Muscle of leg (tissue), 3 donors: ENCODE measurements at regions not wholly inside any gene's neighbourhood (a gene's known extent, or its start where the extent isn't known, plus 50 kb on each side); places are given as distances from the start of the nearest gene placed in this dataset.

Experiments
- DNase-seq: peaks from one replicate; pipeline ENCODE4 v3.0.0; 2013
- H3K27ac ChIP-seq: one replicate; pipeline ENCODE4 v1.5.1; 2013; ENCODE audit warnings: mild to moderate bottlenecking, low read length, control low read depth
- H3K27me3 ChIP-seq: one replicate; pipeline ENCODE4 v1.6.1; 2013; ENCODE audit warnings: low read length; ENCODE audit not compliant: control insufficient read depth, insufficient read depth
- H3K36me3 ChIP-seq: one replicate; pipeline ENCODE4 v1.6.1; 2013; ENCODE audit warnings: low read length; ENCODE audit not compliant: control insufficient read depth, insufficient read depth
- H3K4me1 ChIP-seq: one replicate; pipeline ENCODE4 v1.6.1; 2013; ENCODE audit warnings: low read length; ENCODE audit not compliant: control insufficient read depth, insufficient read depth
- H3K4me3 ChIP-seq: one replicate; pipeline ENCODE4 v1.5.1; 2013; ENCODE audit warnings: low read length, control low read depth
- H3K9me3 ChIP-seq: replicated peaks from 2 replicates; pipeline ENCODE4 v1.6.1; 2013; ENCODE audit warnings: low read depth, low read length; ENCODE audit not compliant: control insufficient read depth
- WGBS: methylation state at CpG from one replicate; pipeline ENCODE4 v1.1.5; 2013; ENCODE audit warnings: missing lambda C conversion rate; ENCODE audit not compliant: insufficient coverage; 5-methylcytosine and 5-hydroxymethylcytosine counted together

GRCh38 chr1:67573311-67573872, 111.6 kb upstream of the GADD45A start:
- no peaks in the 10 kb centered on the region for H3K9me3 ChIP-seq
- no peaks in the 10 kb centered on the region for H3K27me3 ChIP-seq
- no peak overlapping the region for H3K27ac ChIP-seq
- DNase-seq: no peak
- H3K36me3 ChIP-seq: no peaks in the 10 kb centered on the region
- H3K4me3 ChIP-seq: no peak overlapping the region
- peaks cover 24% of the 10 kb centered on the region for H3K4me1 ChIP-seq
- 90% methylated on average over 1 of the region's 1 CpG for WGBS

DNA sequence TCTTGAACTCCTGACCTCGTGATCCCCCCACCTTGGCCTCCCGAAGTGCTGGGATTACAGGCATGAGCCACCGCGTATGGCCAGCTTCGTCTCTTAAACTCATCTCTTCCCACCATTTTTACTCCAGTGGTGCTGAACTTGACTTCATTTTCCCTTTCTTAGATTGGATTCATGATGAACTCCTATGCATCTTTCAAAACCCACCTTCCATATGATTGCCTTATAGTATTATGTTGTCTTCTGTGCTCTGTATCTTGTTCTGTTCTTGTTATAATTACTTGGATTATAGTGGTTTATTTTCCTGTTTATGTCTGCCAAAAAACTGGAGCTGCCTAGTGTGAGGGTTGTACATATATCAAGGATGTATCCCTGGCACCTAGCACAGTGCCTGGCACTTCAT, 110.8 kb upstream of the GADD45A start:
- Histone ChIP-seq H3K4me3 (no peak overlapping the region), H3K9me3 (no peaks in the 10 kb centered on the region), H3K4me1 (peaks cover 24% of the 10 kb centered on the region), H3K27me3 (no peaks in the 10 kb centered on the region), H3K27ac (no peak overlapping the region), H3K36me3 (no peaks in the 10 kb centered on the region)
- 92% methylated on average over 5 of the region's 5 CpGs for whole genome bisulfite sequencing
- no peak for DNase-seq

- Histone ChIP-seq H3K27ac (no peak overlapping the region), H3K4me1 (peaks cover 22% of the 10 kb centered on the region), H3K27me3 (no peaks in the 10 kb centered on the region), H3K4me3 (no peak overlapping the region), H3K9me3 (no peaks in the 10 kb centered on the region), H3K36me3 (no peaks in the 10 kb centered on the region)
- no peak for DNase-seq
- WGBS: 86% methylated on average over 2 of the region's 2 CpGs
Observed at GRCh38 chr1:67575861-67576260, 109.1 kb upstream of the GADD45A start.

DNA sequence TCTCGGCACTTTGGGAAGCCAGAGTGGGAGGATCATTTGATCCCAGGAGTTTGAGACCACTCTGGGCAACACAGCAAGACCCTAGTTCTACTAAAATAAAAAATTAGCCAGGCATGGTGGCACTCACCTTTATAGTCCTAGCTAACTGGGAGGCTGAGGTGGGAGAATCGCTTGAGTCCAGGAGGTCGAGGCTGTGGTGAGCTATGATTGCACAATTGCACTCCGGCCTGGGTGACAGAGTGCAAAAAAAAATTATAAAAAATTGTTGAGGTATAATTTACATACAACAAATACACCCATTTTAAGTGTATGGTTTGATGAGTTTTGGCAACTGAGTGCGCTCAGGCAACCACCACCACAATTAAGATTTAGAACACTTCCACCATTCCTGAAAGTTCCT, 108.5 kb upstream of the GADD45A start:
- H3K4me3 ChIP-seq: no peak overlapping the region
- H3K9me3 ChIP-seq: no peaks in the 10 kb centered on the region
- WGBS: no CpG with 5 or more reads among the region's 5 CpGs
- no peak for DNase-seq
- no peak overlapping the region for H3K27ac ChIP-seq
- H3K27me3 ChIP-seq: no peaks in the 10 kb centered on the region
- H3K4me1 ChIP-seq: peaks cover 25% of the 10 kb centered on the region
- H3K36me3 ChIP-seq: no peaks in the 10 kb centered on the region

DNA sequence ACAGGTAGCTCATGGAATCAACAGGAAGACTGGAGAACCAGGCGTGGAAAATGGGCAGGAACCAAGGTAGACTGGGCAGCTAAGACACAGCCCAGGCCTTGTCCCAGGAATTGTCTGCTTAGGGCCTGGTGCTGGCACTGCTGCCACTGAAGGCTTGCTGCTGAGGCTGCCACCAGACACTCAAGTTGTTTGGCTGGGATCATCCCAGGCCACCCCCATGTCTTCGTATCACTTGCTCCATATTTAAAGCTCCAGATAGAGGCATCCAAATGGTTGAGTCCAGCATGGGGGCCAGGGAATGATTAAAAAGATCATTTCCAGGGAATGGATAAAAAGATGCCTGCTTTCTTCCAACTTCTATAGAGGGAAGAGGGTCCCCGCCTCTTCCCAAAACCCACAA, 107.4 kb upstream of the GADD45A start:
- Histone ChIP-seq H3K4me3 (no peak overlapping the region), H3K36me3 (no peaks in the 10 kb centered on the region), H3K27me3 (no peaks in the 10 kb centered on the region), H3K27ac (no peak overlapping the region), H3K9me3 (no peaks in the 10 kb centered on the region), H3K4me1 (peaks cover 19% of the 10 kb centered on the region)
- no peak for DNase-seq
- 100% methylated on average over 1 of the region's 3 CpGs for WGBS

- Histone ChIP-seq H3K4me3 (no peak overlapping the region), H3K27me3 (no peaks in the 10 kb centered on the region), H3K9me3 (no peaks in the 10 kb centered on the region), H3K27ac (no peak overlapping the region), H3K4me1 (peaks cover 19% of the 10 kb centered on the region), H3K36me3 (no peaks in the 10 kb centered on the region)
- DNase-seq: no peak
- WGBS: no CpG with 5 or more reads among the region's 6 CpGs
Observed at GRCh38 chr1:67578397-67579020, 106.5 kb upstream of the GADD45A start.

- H3K9me3 ChIP-seq: no peaks in the 10 kb centered on the region
- no peaks in the 10 kb centered on the region for H3K36me3 ChIP-seq
- WGBS: no CpG with 5 or more reads among the region's 2 CpGs
- no peak for DNase-seq
- H3K4me3 ChIP-seq: no peak overlapping the region
- H3K27me3 ChIP-seq: no peaks in the 10 kb centered on the region
- H3K27ac ChIP-seq: no peak overlapping the region
- peaks cover 22% of the 10 kb centered on the region for H3K4me1 ChIP-seq
Observed at GRCh38 chr1:67579623-67580394, 105.2 kb upstream of the GADD45A start.

DNA sequence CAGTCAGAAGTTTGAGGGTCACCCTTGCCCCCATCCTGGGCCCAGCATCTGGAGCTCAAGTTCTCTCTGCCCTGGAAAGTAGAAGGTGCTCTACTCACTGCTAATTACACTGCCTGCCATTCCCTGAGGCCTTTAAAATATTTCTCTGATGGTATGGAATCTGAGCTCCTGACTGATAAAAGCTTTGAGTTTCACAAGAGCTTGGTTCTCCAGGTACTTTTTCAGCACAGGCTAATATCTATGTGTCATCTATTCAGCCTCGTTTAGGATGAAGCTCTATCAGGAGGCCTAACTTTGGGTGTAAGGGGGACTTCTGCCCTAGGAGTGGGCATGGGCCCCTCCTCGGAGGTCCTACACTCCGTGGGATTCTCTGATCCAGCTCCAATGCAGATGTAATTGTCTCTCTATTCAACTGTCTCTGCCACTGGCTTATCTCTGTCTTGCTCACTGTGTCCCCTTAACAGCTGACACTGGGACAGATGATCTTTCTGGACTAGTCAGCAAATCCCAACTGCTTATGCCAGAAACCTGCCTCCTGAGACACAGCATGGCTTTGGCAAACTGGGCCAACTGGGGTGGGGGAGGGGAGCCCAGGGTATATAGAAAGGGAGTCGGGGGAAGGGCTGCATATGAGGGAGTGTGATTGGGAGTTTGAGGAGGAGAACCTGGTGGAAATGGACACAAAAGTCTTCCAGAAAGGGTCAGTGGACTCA, 104.2 kb upstream of the GADD45A start:
- WGBS: 80% methylated on average over 1 of the region's 4 CpGs
- no peak overlapping the region for H3K27ac ChIP-seq

GRCh38 chr1:67582625-67583461, 102.2 kb upstream of the GADD45A start:
- DNase-seq: no peak
- Histone ChIP-seq H3K4me1 (peaks cover 30% of the 10 kb centered on the region), H3K36me3 (no peaks in the 10 kb centered on the region), H3K4me3 (no peak overlapping the region), H3K27me3 (no peaks in the 10 kb centered on the region), H3K27ac (no peak overlapping the region), H3K9me3 (no peaks in the 10 kb centered on the region)
- 77% methylated on average over 6 of the region's 13 CpGs for WGBS

More for the DNA sequence above, 104.2 kb upstream of the GADD45A start:
- H3K27me3 ChIP-seq: no peaks in the 10 kb centered on the region
- peak; percentile 54 for DNase-seq
- peaks cover 22% of the 10 kb centered on the region for H3K4me1 ChIP-seq
- no peaks in the 10 kb centered on the region for H3K9me3 ChIP-seq
- H3K4me3 ChIP-seq: no peak overlapping the region
- H3K36me3 ChIP-seq: no peaks in the 10 kb centered on the region
